Esophagus squamous epithelium (tissue), 5 donors: ENCODE measurements at regions not wholly inside any gene's neighbourhood (a gene's known extent, or its start where the extent isn't known, plus 50 kb on each side); places are given as distances from the start of the nearest gene placed in this dataset.

Experiments used
- DNase-seq: peaks from one replicate; lab custom pipeline; 2025; lab: John Stamatoyannopoulos, UW
- H3K27ac ChIP-seq, 4 donors: fragments of 200-600 bp; sonication (generic); one replicate each; pipeline ENCODE4 v1.5.1; 2016 to 2019; ENCODE audit warnings: mild to moderate bottlenecking in 1 of 4
- H3K27me3 ChIP-seq, 4 donors: fragments of 200-600 bp; sonication (generic); 1 replicate in 3 of 4; 2 replicates in 1 of 4; pipeline versions ENCODE4 v1.5.1 to v1.6.0; 2017 to 2021; ENCODE audit warnings: antibody characterized with exemption in 1 of 4
- H3K36me3 ChIP-seq, 3 donors: fragments of 200-600 bp; sonication (generic); one replicate each; pipeline ENCODE4 v1.5.1; 2016 to 2019
- H3K4me1 ChIP-seq, 3 donors: fragments of 200-600 bp; sonication (generic); one replicate each; pipeline ENCODE4 v1.5.1; 2017 to 2019
- H3K4me3 ChIP-seq, 4 donors: fragments of 200-600 bp; sonication (generic); 1 replicate in 3 of 4; 2 replicates in 1 of 4; pipeline ENCODE4 v1.5.1; 2016 to 2019; ENCODE audit warnings: mild to moderate bottlenecking in 2 of 4, moderate library complexity in 1 of 4
- H3K9me3 ChIP-seq, 3 donors: fragments of 200-600 bp; sonication (generic); one replicate each; pipeline ENCODE4 v1.5.1; 2016 to 2019
- CTCF ChIP-seq, 6 experiments: fragments of 450-650 bp in 4 of 6; fragments of 200-600 bp in 2 of 6; sonication (generic) in 2 of 6; IDR thresholded peaks; one replicate each; pipeline ENCODE4 v1.5.1; 2016 to 2019; ENCODE audit warnings: antibody characterized with exemption in 6 of 6, mild to moderate bottlenecking in 4 of 6, moderate library complexity in 4 of 6
- POLR2A ChIP-seq, 4 donors: fragments of 450-650 bp; IDR thresholded peaks; one replicate each; pipeline ENCODE4 v1.6.1; 2017; ENCODE audit warnings: antibody characterized with exemption in 4 of 4, mild to moderate bottlenecking in 4 of 4, moderate library complexity in 3 of 4
- WGBS, 2 donors: methylation state at CpG; one replicate each; pipeline ENCODE4 v1.1.5; 2018; 5-methylcytosine and 5-hydroxymethylcytosine counted together
- intact Hi-C: fragments of 100-400 bp; cut with DNase I; formaldehyde crosslinking; loops from one replicate; pipeline ENCODE4 v1.15.0; 2022
- donor health status: DM: yes; HTN: yes; CAD: no.

- H3K4me1 ChIP-seq: no peaks in the 10 kb centered on the region
- 80 to 92% methylated on average over 2 of the region's 2 CpGs for WGBS, 2 donors
- no peaks in the 10 kb centered on the region for H3K36me3 ChIP-seq
- H3K27ac ChIP-seq: no peak overlapping the region
- no peaks in the 10 kb centered on the region for H3K27me3 ChIP-seq
- no peaks in the 10 kb centered on the region for H3K9me3 ChIP-seq
- intact Hi-C loops: no loop called here
- TF ChIP-seq POLR2A (IDR thresholded peaks at IDR 0.05) (no peak), CTCF (IDR thresholded peaks at IDR 0.05) (no peak)
- no peak overlapping the region for H3K4me3 ChIP-seq
- no peak for DNase-seq
Observed at GRCh38 chr4:31998807-31999206, 1278.6 kb downstream of the PCDH7 start.

GRCh38 chr4:31999848-32000247 is 1279.7 kb downstream of the PCDH7 start:
- no peak overlapping the region for H3K4me3 ChIP-seq
- intact Hi-C loops: no loop called here
- H3K4me1 ChIP-seq: no peaks in the 10 kb centered on the region
- WGBS, 2 donors: 73 to 86% methylated on average over 1 of the region's 1 CpG
- H3K9me3 ChIP-seq: no peaks in the 10 kb centered on the region
- H3K36me3 ChIP-seq: no peaks in the 10 kb centered on the region
- TF ChIP-seq CTCF (IDR thresholded peaks at IDR 0.05) (no peak), POLR2A (IDR thresholded peaks at IDR 0.05) (no peak)
- DNase-seq: no peak
- no peaks in the 10 kb centered on the region for H3K27me3 ChIP-seq
- no peak overlapping the region for H3K27ac ChIP-seq

- WGBS, 2 donors: 78 to 93% methylated on average over 3 to 4 of the region's 4 CpGs
- H3K9me3 ChIP-seq: no peaks in the 10 kb centered on the region
- H3K4me3 ChIP-seq: no peak overlapping the region
- TF ChIP-seq POLR2A (IDR thresholded peaks at IDR 0.05) (no peak), CTCF (IDR thresholded peaks at IDR 0.05) (no peak)
- no peak for DNase-seq
- H3K4me1 ChIP-seq: no peaks in the 10 kb centered on the region
- no peak overlapping the region for H3K27ac ChIP-seq
- intact Hi-C loops: no loop called here
- H3K36me3 ChIP-seq: no peaks in the 10 kb centered on the region
- no peaks in the 10 kb centered on the region for H3K27me3 ChIP-seq
Observed at GRCh38 chr4:32000846-32001488, 1280.8 kb downstream of the PCDH7 start.

GRCh38 chr4:32002037-32002747 is 1282.0 kb downstream of the PCDH7 start:
- intact Hi-C loops: no loop called here

More at GRCh38 chr4:32002037-32002747, 1282.0 kb downstream of the PCDH7 start:
- H3K9me3 ChIP-seq: no peaks in the 10 kb centered on the region
- 63 to 78% methylated on average over 6 of the region's 6 CpGs for WGBS, 2 donors
- TF ChIP-seq CTCF (IDR thresholded peaks at IDR 0.05) (no peak), POLR2A (IDR thresholded peaks at IDR 0.05) (no peak)
- H3K4me1 ChIP-seq: no peaks in the 10 kb centered on the region
- H3K36me3 ChIP-seq: no peaks in the 10 kb centered on the region
- H3K4me3 ChIP-seq: no peak overlapping the region
- DNase-seq: no peak
- H3K27me3 ChIP-seq: no peaks in the 10 kb centered on the region
- no peak overlapping the region for H3K27ac ChIP-seq
